ENCODE measurements at regions not wholly inside any gene's neighbourhood (a gene's known extent, or its start where the extent isn't known, plus 50 kb on each side); places are given as distances from the start of the nearest gene placed in this dataset.

DNA sequence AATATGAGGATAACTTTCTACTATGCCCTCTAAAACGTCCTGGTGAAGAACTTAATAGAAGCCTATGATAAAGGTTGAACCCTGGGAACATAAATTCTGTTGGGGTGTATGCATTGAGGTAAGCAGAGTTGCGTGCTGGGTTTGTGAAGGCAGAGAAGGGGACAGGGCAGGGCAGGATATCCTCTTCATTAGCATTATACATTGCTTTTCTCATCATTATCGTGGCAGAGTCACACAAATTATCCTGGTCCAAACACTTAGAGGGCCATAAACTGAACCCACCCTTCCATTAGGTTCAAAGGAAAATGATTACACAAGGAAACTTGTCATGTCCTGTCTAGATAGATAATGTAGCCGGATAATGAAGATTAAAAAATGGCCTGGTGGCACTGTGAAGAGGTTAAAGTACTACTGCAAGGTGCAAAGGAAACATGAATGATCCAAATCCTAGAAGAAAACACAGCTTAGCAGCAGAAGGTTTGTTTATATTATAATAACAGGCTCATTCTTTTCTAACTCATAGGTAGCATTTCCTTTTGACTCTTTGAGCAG is 189.1 kb downstream of the SPCS3 start:
- no peak for TF ChIP-seq TAF1 (CRISPR knock-in tag; IDR thresholded peaks at IDR 0.05)
- no peak for TF ChIP-seq TBX3 (IDR thresholded peaks at IDR 0.05; ENCODE audit: borderline replicate concordance)
- TF ChIP-seq, protein P1, sequence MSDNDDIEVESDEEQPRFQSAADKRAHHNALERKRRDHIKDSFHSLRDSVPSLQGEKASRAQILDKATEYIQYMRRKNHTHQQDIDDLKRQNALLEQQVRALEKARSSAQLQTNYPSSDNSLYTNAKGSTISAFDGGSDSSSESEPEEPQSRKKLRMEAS (IDR thresholded peaks at IDR 0.05), result no peak
- TF ChIP-seq, protein P2, sequence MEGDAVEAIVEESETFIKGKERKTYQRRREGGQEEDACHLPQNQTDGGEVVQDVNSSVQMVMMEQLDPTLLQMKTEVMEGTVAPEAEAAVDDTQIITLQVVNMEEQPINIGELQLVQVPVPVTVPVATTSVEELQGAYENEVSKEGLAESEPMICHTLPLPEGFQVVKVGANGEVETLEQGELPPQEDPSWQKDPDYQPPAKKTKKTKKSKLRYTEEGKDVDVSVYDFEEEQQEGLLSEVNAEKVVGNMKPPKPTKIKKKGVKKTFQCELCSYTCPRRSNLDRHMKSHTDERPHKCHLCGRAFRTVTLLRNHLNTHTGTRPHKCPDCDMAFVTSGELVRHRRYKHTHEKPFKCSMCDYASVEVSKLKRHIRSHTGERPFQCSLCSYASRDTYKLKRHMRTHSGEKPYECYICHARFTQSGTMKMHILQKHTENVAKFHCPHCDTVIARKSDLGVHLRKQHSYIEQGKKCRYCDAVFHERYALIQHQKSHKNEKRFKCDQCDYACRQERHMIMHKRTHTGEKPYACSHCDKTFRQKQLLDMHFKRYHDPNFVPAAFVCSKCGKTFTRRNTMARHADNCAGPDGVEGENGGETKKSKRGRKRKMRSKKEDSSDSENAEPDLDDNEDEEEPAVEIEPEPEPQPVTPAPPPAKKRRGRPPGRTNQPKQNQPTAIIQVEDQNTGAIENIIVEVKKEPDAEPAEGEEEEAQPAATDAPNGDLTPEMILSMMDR (CRISPR knock-in tag; IDR thresholded peaks at IDR 0.05), result no peak
- no peak for TF ChIP-seq RFX5 (IDR thresholded peaks at IDR 0.05; ENCODE audit: low read depth, low read length)
- TF ChIP-seq TCF7L2 (IDR thresholded peaks at IDR 0.05; ENCODE audit: low read depth, low read length), result no peak
- TF ChIP-seq TARDBP (CRISPR knock-in tag; IDR thresholded peaks at IDR 0.05), result no peak
- no peak for TF ChIP-seq KDM5A (IDR thresholded peaks at IDR 0.05; ENCODE audit: borderline replicate concordance, low read length)
- TF ChIP-seq ZNF121 (CRISPR knock-in tag; IDR thresholded peaks at IDR 0.05), result no peak
- TF ChIP-seq, protein P3, sequence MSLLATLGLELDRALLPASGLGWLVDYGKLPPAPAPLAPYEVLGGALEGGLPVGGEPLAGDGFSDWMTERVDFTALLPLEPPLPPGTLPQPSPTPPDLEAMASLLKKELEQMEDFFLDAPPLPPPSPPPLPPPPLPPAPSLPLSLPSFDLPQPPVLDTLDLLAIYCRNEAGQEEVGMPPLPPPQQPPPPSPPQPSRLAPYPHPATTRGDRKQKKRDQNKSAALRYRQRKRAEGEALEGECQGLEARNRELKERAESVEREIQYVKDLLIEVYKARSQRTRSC (CRISPR knock-in tag; IDR thresholded peaks at IDR 0.05; ENCODE audit: low read depth), result no peak
